Gastrocnemius medialis (tissue), 4 donors: ENCODE measurements at regions not wholly inside any gene's neighbourhood (a gene's known extent, or its start where the extent isn't known, plus 50 kb on each side); places are given as distances from the start of the nearest gene placed in this dataset.

Source experiments
- CTCF ChIP-seq, 5 experiments: fragments of 450-650 bp in 3 of 5; fragments of 200-600 bp in 2 of 5; sonication (generic) in 2 of 5; IDR thresholded peaks in 4 of 5; conservative IDR thresholded peaks in 1 of 5; 1 replicate in 4 of 5; 2 replicates in 1 of 5; pipeline ENCODE4 v1.5.1; 2016 to 2019; ENCODE audit warnings: antibody characterized with exemption in 5 of 5, mild to moderate bottlenecking in 3 of 5, moderate library complexity in 3 of 5
- POLR2A ChIP-seq, 2 donors: fragments of 450-650 bp; IDR thresholded peaks; one replicate each; pipeline ENCODE4 v1.6.1; 2017; ENCODE audit warnings: antibody characterized with exemption in 2 of 2, mild to moderate bottlenecking in 2 of 2, moderate library complexity in 2 of 2

- TF ChIP-seq CTCF (IDR thresholded peaks at IDR 0.05 in 4 of 5, conservative IDR thresholded peaks at IDR 0.05 in 1 of 5), result no peak
- TF ChIP-seq POLR2A (IDR thresholded peaks at IDR 0.05), result no peak
Observed at GRCh38 chr5:4553130-4553529, 587.0 kb upstream of the ADAMTS16 start.
